CD14-positive monocyte (primary cell): ENCODE measurements at regions not wholly inside any gene's neighbourhood (a gene's known extent, or its start where the extent isn't known, plus 50 kb on each side); places are given as distances from the start of the nearest gene placed in this dataset.

Experiments used
- DNase-seq, 3 donors: peaks; one replicate each; pipeline ENCODE4 v3.0.0-alpha.2; 2011 to 2022
- H2AFZ ChIP-seq: 2 replicates; pipeline ENCODE4 v1.6.0; 2012; ENCODE audit warnings: mild to moderate bottlenecking, low read depth, low read length, inconsistent platforms; ENCODE audit not compliant: insufficient read depth, poor library complexity, severe bottlenecking
- H3K27ac ChIP-seq, 2 donors: 1 replicate in 1 of 2; 2 replicates in 1 of 2; pipeline ENCODE4 v1.5.1; 2012 to 2013; ENCODE audit warnings: low read length in 2 of 2, control low read depth in 1 of 2, inconsistent platforms in 1 of 2, low read depth in 1 of 2, mild to moderate bottlenecking in 1 of 2
- H3K27me3 ChIP-seq, 2 donors: one replicate each; pipeline versions ENCODE4 v1.6.0 to v1.6.1; 2011 to 2013; ENCODE audit warnings: low read length in 2 of 2; ENCODE audit not compliant: control insufficient read depth in 2 of 2, insufficient read depth in 2 of 2
- H3K36me3 ChIP-seq, 2 donors: replicated peaks in 1 of 2; 1 replicate in 1 of 2; 2 replicates in 1 of 2; pipeline versions ENCODE4 v1.5.1 to v1.6.1; 2012 to 2013; ENCODE audit warnings: low read length in 2 of 2, control low read depth in 1 of 2, inconsistent platforms in 1 of 2, mild to moderate bottlenecking in 1 of 2; ENCODE audit not compliant: insufficient read depth in 2 of 2, control insufficient read depth in 1 of 2
- H3K4me1 ChIP-seq, 2 donors: 1 replicate in 1 of 2; 2 replicates in 1 of 2; pipeline versions ENCODE4 v1.5.1 to v1.6.1; 2012 to 2013; ENCODE audit warnings: low read length in 2 of 2, control low read depth in 1 of 2, inconsistent platforms in 1 of 2, mild to moderate bottlenecking in 1 of 2, moderate library complexity in 1 of 2; ENCODE audit not compliant: insufficient read depth in 2 of 2, control insufficient read depth in 1 of 2
- H3K4me2 ChIP-seq: replicated peaks from 2 replicates; pipeline ENCODE3; 2012; ENCODE audit warnings: low read length, moderate library complexity, mild to moderate bottlenecking; ENCODE audit not compliant: poor library complexity, severe bottlenecking; ENCODE audit errors: extremely low read depth
- H3K4me3 ChIP-seq, 3 experiments: fragments of 200-600 bp in 1 of 3; sonication (generic) in 1 of 3; replicated peaks in 1 of 3; 1 replicate in 2 of 3; 2 replicates in 1 of 3; pipeline ENCODE4 v1.5.1; 2011 to 2013; ENCODE audit warnings: low read length in 3 of 3, mild to moderate bottlenecking in 3 of 3, control low read depth in 2 of 3, low read depth in 2 of 3, inconsistent platforms in 1 of 3, moderate library complexity in 1 of 3
- H3K79me2 ChIP-seq: 2 replicates; pipeline ENCODE4 v1.6.0; 2012; ENCODE audit warnings: mild to moderate bottlenecking, control low read depth, inconsistent platforms, low read length, moderate library complexity; ENCODE audit not compliant: insufficient read depth
- H3K9ac ChIP-seq: 2 replicates; pipeline ENCODE4 v1.6.0; 2017; ENCODE audit warnings: low read length, mild to moderate bottlenecking; ENCODE audit not compliant: insufficient read depth, poor library complexity, severe bottlenecking
- H3K9me3 ChIP-seq, 2 donors: replicated peaks in 1 of 2; 1 replicate in 1 of 2; 2 replicates in 1 of 2; pipeline versions ENCODE4 v1.5.1 to v1.6.1; 2012 to 2013; ENCODE audit warnings: low read length in 2 of 2, control low read depth in 1 of 2; ENCODE audit not compliant: control insufficient read depth in 1 of 2, insufficient read depth in 1 of 2
- H4K20me1 ChIP-seq: 2 replicates; pipeline ENCODE4 v1.6.0; 2012; ENCODE audit warnings: mild to moderate bottlenecking, low read length, control low read depth, moderate library complexity; ENCODE audit not compliant: insufficient read depth
- H3K27ac Mint-ChIP-seq, 7 donors: one replicate each; pipeline ENCODE4 v1.8.0; 2020; ENCODE audit warnings: mild to moderate bottlenecking in 7 of 7, mixed read lengths in 7 of 7, moderate library complexity in 6 of 7, inconsistent platforms in 2 of 7
- H3K27me3 Mint-ChIP-seq, 3 donors: one replicate each; pipeline ENCODE4 v1.8.0; 2021 to 2022; ENCODE audit warnings: low read depth in 3 of 3, mild to moderate bottlenecking in 3 of 3, mixed read lengths in 3 of 3, moderate library complexity in 3 of 3, inconsistent platforms in 1 of 3
- H3K36me3 Mint-ChIP-seq, 2 donors: one replicate each; pipeline ENCODE4 v1.8.0; 2020; ENCODE audit warnings: mixed read lengths in 2 of 2, inconsistent platforms in 1 of 2, mild to moderate bottlenecking in 1 of 2
- H3K4me1 Mint-ChIP-seq: one replicate; pipeline ENCODE4 v1.8.0; 2020; ENCODE audit warnings: mild to moderate bottlenecking, mixed read lengths
- H3K4me3 Mint-ChIP-seq, 2 donors: one replicate each; pipeline ENCODE4 v1.8.0; 2020; ENCODE audit warnings: mild to moderate bottlenecking in 2 of 2, mixed read lengths in 2 of 2, moderate library complexity in 1 of 2
- H3K9me3 Mint-ChIP-seq, 7 donors: one replicate each; pipeline ENCODE4 v1.8.0; 2020 to 2022; ENCODE audit warnings: mixed read lengths in 7 of 7, mild to moderate bottlenecking in 6 of 7, moderate library complexity in 6 of 7, inconsistent platforms in 2 of 7
- WGBS: methylation state at CpG from one replicate; pipeline ENCODE4 v1.1.5; 2013; ENCODE audit warnings: missing lambda C conversion rate; ENCODE audit not compliant: insufficient coverage; 5-methylcytosine and 5-hydroxymethylcytosine counted together
- intact Hi-C, 2 donors: fragments of 100-400 bp; cut with micrococcal nuclease; formaldehyde crosslinking; loops; one replicate each; pipeline versions ENCODE4 v1.15.0 to v1.15.1; 2023
- TF ChIP-seq, protein P1 (sequence below): fragments of 200-600 bp; IDR thresholded peaks from one replicate; pipeline ENCODE4 v1.8.0; 2022; ENCODE audit warnings: antibody characterized with exemption, mild to moderate bottlenecking

DNA sequence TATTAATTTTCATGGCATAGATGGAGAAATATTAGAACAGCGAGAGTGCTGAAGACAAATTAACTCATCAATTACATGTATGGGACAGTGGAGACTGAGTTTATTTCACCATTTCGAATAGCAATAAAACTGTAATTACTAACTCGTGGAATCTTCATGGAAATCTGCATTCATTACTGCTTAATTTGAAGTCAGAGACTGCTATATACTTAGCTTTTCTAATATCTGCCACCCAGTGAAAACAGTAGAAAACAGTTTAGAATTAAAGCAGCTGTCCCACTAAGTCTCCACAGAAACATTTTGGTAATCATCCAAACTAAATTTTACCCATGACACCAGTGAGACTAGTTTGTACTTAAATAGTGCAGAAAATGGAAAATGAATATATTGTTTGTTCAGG lies 56.8 kb downstream of the IZUMO3 start:
- intact Hi-C loops, result no loop called here
- no peaks in the 10 kb centered on the region for H4K20me1 ChIP-seq
- no peaks in the 10 kb centered on the region for H3K4me1 Mint-ChIP-seq
- TF ChIP-seq, protein P1, sequence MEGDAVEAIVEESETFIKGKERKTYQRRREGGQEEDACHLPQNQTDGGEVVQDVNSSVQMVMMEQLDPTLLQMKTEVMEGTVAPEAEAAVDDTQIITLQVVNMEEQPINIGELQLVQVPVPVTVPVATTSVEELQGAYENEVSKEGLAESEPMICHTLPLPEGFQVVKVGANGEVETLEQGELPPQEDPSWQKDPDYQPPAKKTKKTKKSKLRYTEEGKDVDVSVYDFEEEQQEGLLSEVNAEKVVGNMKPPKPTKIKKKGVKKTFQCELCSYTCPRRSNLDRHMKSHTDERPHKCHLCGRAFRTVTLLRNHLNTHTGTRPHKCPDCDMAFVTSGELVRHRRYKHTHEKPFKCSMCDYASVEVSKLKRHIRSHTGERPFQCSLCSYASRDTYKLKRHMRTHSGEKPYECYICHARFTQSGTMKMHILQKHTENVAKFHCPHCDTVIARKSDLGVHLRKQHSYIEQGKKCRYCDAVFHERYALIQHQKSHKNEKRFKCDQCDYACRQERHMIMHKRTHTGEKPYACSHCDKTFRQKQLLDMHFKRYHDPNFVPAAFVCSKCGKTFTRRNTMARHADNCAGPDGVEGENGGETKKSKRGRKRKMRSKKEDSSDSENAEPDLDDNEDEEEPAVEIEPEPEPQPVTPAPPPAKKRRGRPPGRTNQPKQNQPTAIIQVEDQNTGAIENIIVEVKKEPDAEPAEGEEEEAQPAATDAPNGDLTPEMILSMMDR, result no peak
- H3K27me3 Mint-ChIP-seq, result no peaks in the 10 kb centered on the region
- H3K36me3 ChIP-seq, result no peaks in the 10 kb centered on the region
- no peak overlapping the region for H3K4me3 Mint-ChIP-seq
- no peak overlapping the region for H3K27ac Mint-ChIP-seq
- no peak for DNase-seq
- no peak overlapping the region for H3K4me2 ChIP-seq
- H3K4me1 ChIP-seq, result no peaks in the 10 kb centered on the region
- no CpG with 5 or more reads among the region's 3 CpGs for WGBS
- no peak overlapping the region for H3K4me3 ChIP-seq
- no peaks in the 10 kb centered on the region for H3K79me2 ChIP-seq
- peaks cover 0 to 3% (median 2%) of the 10 kb centered on the region in 7 donors for H3K9me3 Mint-ChIP-seq
- H3K9me3 ChIP-seq, result peaks cover 0 to 4% of the 10 kb centered on the region in 2 donors
- H3K9ac ChIP-seq, result no peak overlapping the region
- no peak overlapping the region for H3K27ac ChIP-seq
- no peaks in the 10 kb centered on the region for H3K36me3 Mint-ChIP-seq
- no peaks in the 10 kb centered on the region for H3K27me3 ChIP-seq
- no peak overlapping the region for H2AFZ ChIP-seq

DNA sequence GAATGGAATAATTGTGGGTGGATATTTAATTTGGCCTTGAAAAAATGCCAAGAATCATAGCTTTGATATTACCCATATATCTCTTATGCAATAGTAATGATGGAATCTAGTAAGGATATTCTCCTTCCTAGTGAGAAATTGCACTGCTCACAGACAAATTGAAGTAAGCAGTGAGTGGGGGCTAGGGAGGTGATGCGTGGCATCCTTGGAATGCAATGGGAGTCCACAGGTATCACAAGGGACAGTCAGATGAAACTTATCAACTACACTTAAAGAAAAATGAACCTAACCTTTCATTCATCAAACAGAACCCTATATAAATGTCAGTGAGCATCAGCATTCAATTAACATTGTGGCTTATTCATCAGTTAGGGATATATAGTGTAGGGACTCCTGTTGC lies 57.8 kb downstream of the IZUMO3 start:
- WGBS, result no CpG with 5 or more reads among the region's 1 CpG
- no peak for DNase-seq

More for the DNA sequence above, 57.8 kb downstream of the IZUMO3 start:
- Histone ChIP-seq H3K9ac (no peak overlapping the region), H3K27ac (no peak overlapping the region), H3K4me1 (no peaks in the 10 kb centered on the region), H3K36me3 (no peaks in the 10 kb centered on the region), H3K79me2 (no peaks in the 10 kb centered on the region), H3K4me2 (no peak overlapping the region), H2AFZ (no peak overlapping the region), H4K20me1 (no peaks in the 10 kb centered on the region), H3K27me3 (no peaks in the 10 kb centered on the region), H3K4me3 (no peak overlapping the region), H3K9me3 (peaks cover 0 to 4% of the 10 kb centered on the region in 2 donors)
- TF ChIP-seq, protein P1, result no peak
- intact Hi-C loops, result no loop called here
- Mint-ChIP-seq H3K4me1 (no peaks in the 10 kb centered on the region), H3K27me3 (no peaks in the 10 kb centered on the region), H3K4me3 (no peak overlapping the region), H3K27ac (no peak overlapping the region), H3K36me3 (no peaks in the 10 kb centered on the region), H3K9me3 (peaks cover 0 to 3% (median 1%) of the 10 kb centered on the region in 7 donors)
